ENCODE measurements at regions not wholly inside any gene's neighbourhood (a gene's known extent, or its start where the extent isn't known, plus 50 kb on each side); places are given as distances from the start of the nearest gene placed in this dataset.

DNA sequence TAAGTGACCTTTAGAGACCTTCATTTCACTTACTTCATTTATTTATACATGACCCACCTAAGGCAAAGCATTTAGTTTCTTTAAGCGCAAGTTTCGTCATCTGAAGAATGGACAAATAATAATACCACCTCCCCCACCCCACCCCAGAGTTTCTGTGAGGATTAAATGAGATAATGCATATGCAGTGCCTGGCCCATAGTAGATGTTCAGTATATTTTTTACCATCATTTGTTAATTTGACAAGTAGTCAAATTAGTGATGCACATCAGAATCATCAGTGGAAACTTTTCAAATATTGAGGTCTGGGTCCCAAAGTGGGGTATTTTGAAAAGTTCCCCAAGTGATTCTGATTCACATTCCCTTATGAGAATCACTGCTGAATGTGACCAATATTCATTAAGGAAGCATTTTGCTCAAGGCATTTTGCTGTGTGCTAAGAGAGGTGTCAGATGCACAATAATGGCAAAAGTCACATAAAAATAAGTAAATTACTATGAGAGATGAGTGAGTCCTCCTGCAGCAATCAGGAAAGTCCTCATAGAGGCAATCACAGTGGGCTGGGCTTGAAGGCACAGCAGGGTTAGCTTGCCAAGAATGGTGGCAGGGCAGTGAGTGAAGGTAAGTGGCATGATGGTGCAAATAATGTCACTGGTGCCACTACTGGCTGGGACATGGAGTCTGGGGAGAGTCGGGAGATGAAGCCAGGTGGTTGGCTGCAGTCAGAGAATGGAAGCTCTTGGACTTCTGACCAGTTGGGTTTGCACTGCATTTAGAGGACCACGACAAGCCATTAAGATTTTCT, 244.1 kb downstream of the PTEN start:
- Mint-ChIP-seq H3K4me1 (peaks cover 78% of the 10 kb centered on the region), H3K4me3 (peak overlapping the region; percentile 59), H3K27me3 (no peaks in the 10 kb centered on the region), H3K9me3 (ENCODE audit: insufficient read depth) (no peaks in the 10 kb centered on the region), H3K27ac (peak overlapping the region; percentile 81)
- Histone ChIP-seq H3K36me3 (replicated peaks in 1 of 2; ENCODE audit: control extremely low read depth in 1 of 2, control insufficient read depth in 1 of 2, extremely low read depth in 1 of 2, insufficient read depth in 2 of 2, low read length in 1 of 2) (no peaks in the 10 kb centered on the region), H3K9ac (ENCODE audit: low read length) (no peak overlapping the region), H2AFZ (ENCODE audit: insufficient read depth, low read depth, low read length, poor library complexity, severe bottlenecking) (no peak overlapping the region), H3K9me3 (ENCODE audit: control extremely low read depth in 1 of 3, control insufficient read depth in 2 of 3, insufficient read depth in 1 of 3, low read length in 2 of 3) (no peaks in the 10 kb centered on the region), H3K79me2 (ENCODE audit: control insufficient read depth, insufficient read depth, low read length) (no peaks in the 10 kb centered on the region), H4K20me1 (ENCODE audit: control insufficient read depth, insufficient read depth, low read length, poor library complexity, severe bottlenecking) (no peaks in the 10 kb centered on the region), H3K4me2 (replicated peaks; ENCODE audit: low read depth, low read length, poor library complexity, severe bottlenecking) (peak overlapping the region; percentile 63), H3K4me1 (ENCODE audit: control insufficient read depth in 2 of 2, insufficient read depth in 2 of 2, low read length in 2 of 2) (peaks cover 73 to 80% of the 10 kb centered on the region in 2 donors), H3K27ac (ENCODE audit: low read length in 2 of 2) (peak overlapping the region; percentile 17 to 34), H3K4me3 (ENCODE audit: control extremely low read depth in 1 of 5, extremely low read depth in 1 of 5, insufficient read depth in 1 of 5, low read depth in 2 of 5, low read length in 4 of 5) (peak overlapping the region in 1 of 5 experiments; percentile 22), H3K27me3 (replicated peaks in 1 of 4; ENCODE audit: control extremely low read depth in 1 of 4, control insufficient read depth in 3 of 4, insufficient read depth in 4 of 4, low read length in 3 of 4) (no peaks in the 10 kb centered on the region)
- no peak for DNase-seq
- POLR2A ChIA-PET: interaction anchor here (0.6 to 1.5 kb wide), 5 partner anchors 10 to 246 kb away, joined by 3 to 9 read pairs (median 8); no protein-coding TSS in a partner anchor
- CTCF ChIA-PET: interaction anchor here (0.6 to 11.2 kb wide), 21 partner anchors 9 to 475 kb away, joined by 3 to 180 read pairs (median 4); partner anchors contain the start of genes KLLN, PTEN and RNLS
- TF ChIP-seq, protein P1, sequence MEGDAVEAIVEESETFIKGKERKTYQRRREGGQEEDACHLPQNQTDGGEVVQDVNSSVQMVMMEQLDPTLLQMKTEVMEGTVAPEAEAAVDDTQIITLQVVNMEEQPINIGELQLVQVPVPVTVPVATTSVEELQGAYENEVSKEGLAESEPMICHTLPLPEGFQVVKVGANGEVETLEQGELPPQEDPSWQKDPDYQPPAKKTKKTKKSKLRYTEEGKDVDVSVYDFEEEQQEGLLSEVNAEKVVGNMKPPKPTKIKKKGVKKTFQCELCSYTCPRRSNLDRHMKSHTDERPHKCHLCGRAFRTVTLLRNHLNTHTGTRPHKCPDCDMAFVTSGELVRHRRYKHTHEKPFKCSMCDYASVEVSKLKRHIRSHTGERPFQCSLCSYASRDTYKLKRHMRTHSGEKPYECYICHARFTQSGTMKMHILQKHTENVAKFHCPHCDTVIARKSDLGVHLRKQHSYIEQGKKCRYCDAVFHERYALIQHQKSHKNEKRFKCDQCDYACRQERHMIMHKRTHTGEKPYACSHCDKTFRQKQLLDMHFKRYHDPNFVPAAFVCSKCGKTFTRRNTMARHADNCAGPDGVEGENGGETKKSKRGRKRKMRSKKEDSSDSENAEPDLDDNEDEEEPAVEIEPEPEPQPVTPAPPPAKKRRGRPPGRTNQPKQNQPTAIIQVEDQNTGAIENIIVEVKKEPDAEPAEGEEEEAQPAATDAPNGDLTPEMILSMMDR (IDR thresholded peaks at IDR 0.05): no peak
- TF ChIP-seq EZH2 (IDR thresholded peaks at IDR 0.05; ENCODE audit: borderline replicate concordance, insufficient read depth, low read depth, low read length, poor library complexity, severe bottlenecking): no peak
- ATAC-seq (ENCODE audit: low read depth): no peak
- 64% methylated on average over 1 of the region's 4 CpGs for WGBS (ENCODE audit: insufficient coverage)
- intact Hi-C loops (cut with micrococcal nuclease): loop anchor here (1.0 kb wide), 4 partner anchors 10 to 282 kb away; no protein-coding TSS in a partner anchor

Data from B cell (primary cell).